Thyroid gland (tissue), 4 donors: ENCODE measurements at regions not wholly inside any gene's neighbourhood (a gene's known extent, or its start where the extent isn't known, plus 50 kb on each side); places are given as distances from the start of the nearest gene placed in this dataset.

ENCODE experiments used
- DNase-seq, 2 donors: peaks; one replicate each; pipeline ENCODE4 v3.0.0-alpha.2; 2019
- H3K27ac ChIP-seq, 3 donors: fragments of 200-600 bp; sonication (generic); 1 replicate in 2 of 3; 2 replicates in 1 of 3; pipeline ENCODE4 v1.5.1; 2016 to 2019; ENCODE audit warnings: mild to moderate bottlenecking in 1 of 3, moderate library complexity in 1 of 3
- H3K27me3 ChIP-seq: fragments of 200-600 bp; sonication (generic); one replicate; pipeline ENCODE4 v1.5.1; 2019
- H3K36me3 ChIP-seq, 2 donors: fragments of 200-600 bp; sonication (generic); one replicate each; pipeline ENCODE4 v1.5.1; 2016 to 2019
- H3K4me1 ChIP-seq, 2 donors: fragments of 200-600 bp; sonication (generic); one replicate each; pipeline ENCODE4 v1.5.1; 2017 to 2019
- H3K4me3 ChIP-seq, 3 donors: fragments of 200-600 bp; sonication (generic); replicated peaks in 1 of 3; 1 replicate in 2 of 3; 2 replicates in 1 of 3; pipeline ENCODE4 v1.5.1; 2016; ENCODE audit warnings: mild to moderate bottlenecking in 1 of 3
- H3K9me3 ChIP-seq: fragments of 200-600 bp; sonication (generic); one replicate; pipeline ENCODE4 v1.5.1; 2017
- CTCF ChIP-seq, 6 experiments: fragments of 200-600 bp in 3 of 6; fragments of 450-650 bp in 3 of 6; sonication (generic) in 3 of 6; IDR thresholded peaks; one replicate each; pipeline ENCODE4 v1.5.1; 2016 to 2019; ENCODE audit warnings: antibody characterized with exemption in 6 of 6, mild to moderate bottlenecking in 2 of 6, inconsistent platforms in 1 of 6, moderate library complexity in 1 of 6
- POLR2A ChIP-seq, 2 donors: fragments of 450-650 bp; IDR thresholded peaks; one replicate each; pipeline ENCODE4 v1.6.1; 2017; ENCODE audit warnings: antibody characterized with exemption in 2 of 2, mild to moderate bottlenecking in 2 of 2, moderate library complexity in 1 of 2
- WGBS, 2 donors: methylation state at CpG; one replicate each; pipeline ENCODE4 v1.1.5; 2017; 5-methylcytosine and 5-hydroxymethylcytosine counted together
- intact Hi-C: fragments of 100-400 bp; cut with DNase I; formaldehyde crosslinking; loops from one replicate; pipeline ENCODE4 v1.15.1; 2023

- Histone ChIP-seq H3K4me1 (no peaks in the 10 kb centered on the region), H3K27ac (no peak overlapping the region), H3K4me3 (no peak overlapping the region), H3K36me3 (no peaks in the 10 kb centered on the region), H3K27me3 (no peaks in the 10 kb centered on the region), H3K9me3 (no peaks in the 10 kb centered on the region)
- intact Hi-C loops: no loop called here
- 85% methylated on average over 3 of the region's 3 CpGs for WGBS, 2 donors
- no peak for DNase-seq
- TF ChIP-seq POLR2A (IDR thresholded peaks at IDR 0.05) (no peak), CTCF (IDR thresholded peaks at IDR 0.05) (no peak)
Measured at GRCh38 chr10:61031341-61031740, 87.4 kb upstream of the RHOBTB1 start.

GRCh38 chr10:61029411-61029810 lies 85.4 kb upstream of the RHOBTB1 start:
- TF ChIP-seq POLR2A (IDR thresholded peaks at IDR 0.05) (no peak), CTCF (IDR thresholded peaks at IDR 0.05) (no peak)
- no peak overlapping the region for H3K4me3 ChIP-seq
- H3K9me3 ChIP-seq: no peaks in the 10 kb centered on the region
- 97 to 98% methylated on average over 2 of the region's 2 CpGs for WGBS, 2 donors
- intact Hi-C loops: no loop called here
- H3K4me1 ChIP-seq: no peaks in the 10 kb centered on the region
- H3K27ac ChIP-seq: no peak overlapping the region
- H3K36me3 ChIP-seq: no peaks in the 10 kb centered on the region
- DNase-seq: no peak
- H3K27me3 ChIP-seq: no peaks in the 10 kb centered on the region

DNA sequence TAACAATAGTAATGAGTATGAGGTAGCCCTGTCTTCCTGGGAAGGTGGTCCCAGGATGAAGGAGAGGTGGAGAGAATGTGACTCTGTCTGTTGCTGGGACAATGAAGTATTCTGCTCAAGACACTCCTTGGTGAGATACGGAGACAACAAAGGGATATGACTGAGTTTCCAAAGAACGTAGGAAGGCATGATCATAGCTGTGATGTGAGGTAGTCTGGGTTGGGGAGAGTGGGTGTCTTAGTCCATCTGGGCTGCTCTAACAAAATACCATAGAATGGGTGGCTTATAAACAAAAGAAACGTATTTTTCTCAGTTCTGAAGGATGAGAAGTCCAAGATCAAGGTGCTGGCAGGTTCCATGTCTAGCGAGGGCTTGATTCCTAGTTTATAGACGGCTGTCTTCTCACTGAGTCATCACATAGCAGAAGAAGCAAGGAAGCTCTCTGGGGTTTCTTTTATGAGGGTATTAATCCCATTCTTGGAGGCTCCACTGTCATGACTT lies 84.9 kb upstream of the RHOBTB1 start:
- WGBS, 2 donors: 82 to 83% methylated on average over 5 of the region's 5 CpGs
- no peak for TF ChIP-seq CTCF (IDR thresholded peaks at IDR 0.05)
- Histone ChIP-seq H3K4me3 (no peak overlapping the region), H3K27me3 (no peaks in the 10 kb centered on the region), H3K4me1 (no peaks in the 10 kb centered on the region), H3K27ac (no peak overlapping the region), H3K9me3 (no peaks in the 10 kb centered on the region), H3K36me3 (no peaks in the 10 kb centered on the region)
- DNase-seq: no peak
- intact Hi-C loops: no loop called here

DNA sequence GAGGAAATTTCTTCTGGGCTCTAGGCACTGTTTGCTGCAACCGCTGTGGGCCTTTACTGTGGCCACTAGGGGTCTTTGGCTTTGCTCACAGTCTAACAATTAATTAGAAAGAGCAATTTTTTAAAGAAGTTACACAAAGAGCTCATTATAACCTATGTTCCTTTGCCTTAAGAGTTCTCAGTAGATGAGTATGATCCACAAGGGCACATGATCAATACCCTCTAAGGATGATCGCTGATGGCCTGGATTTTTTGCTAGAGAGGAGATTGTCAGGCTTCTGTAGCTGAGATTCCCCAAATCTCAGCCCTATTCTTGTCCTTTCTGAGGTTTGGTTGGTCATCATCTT lies 80.8 kb upstream of the RHOBTB1 start:
- H3K27me3 ChIP-seq: no peaks in the 10 kb centered on the region
- WGBS, 2 donors: 50 to 53% methylated on average over 2 of the region's 2 CpGs
- intact Hi-C loops: no loop called here
- no peak overlapping the region for H3K4me3 ChIP-seq
- no peaks in the 10 kb centered on the region for H3K9me3 ChIP-seq
- H3K36me3 ChIP-seq: no peaks in the 10 kb centered on the region
- peak in 4 of 6 experiments; percentile 9 to 47 (median 22) for TF ChIP-seq CTCF (IDR thresholded peaks at IDR 0.05)
- no peak for TF ChIP-seq POLR2A (IDR thresholded peaks at IDR 0.05)
- no peaks in the 10 kb centered on the region for H3K4me1 ChIP-seq
- no peak overlapping the region for H3K27ac ChIP-seq
- no peak for DNase-seq

- no peaks in the 10 kb centered on the region for H3K27me3 ChIP-seq
- H3K27ac ChIP-seq: no peak overlapping the region
- H3K36me3 ChIP-seq: no peaks in the 10 kb centered on the region
- no peak overlapping the region for H3K4me3 ChIP-seq
- DNase-seq: no peak
- TF ChIP-seq POLR2A (IDR thresholded peaks at IDR 0.05) (no peak), CTCF (IDR thresholded peaks at IDR 0.05) (no peak)
- intact Hi-C loops: no loop called here
- WGBS, 2 donors: 11 to 19% methylated on average over 1 of the region's 1 CpG
- H3K9me3 ChIP-seq: no peaks in the 10 kb centered on the region
- H3K4me1 ChIP-seq: no peaks in the 10 kb centered on the region
Measured at GRCh38 chr10:61024151-61024855, 80.3 kb upstream of the RHOBTB1 start.
